ENCODE measurements at regions not wholly inside any gene's neighbourhood (a gene's known extent, or its start where the extent isn't known, plus 50 kb on each side); places are given as distances from the start of the nearest gene placed in this dataset.
A peak's percentile ranks its signal among the peaks of the same experiment; 100 is the strongest.

DNA sequence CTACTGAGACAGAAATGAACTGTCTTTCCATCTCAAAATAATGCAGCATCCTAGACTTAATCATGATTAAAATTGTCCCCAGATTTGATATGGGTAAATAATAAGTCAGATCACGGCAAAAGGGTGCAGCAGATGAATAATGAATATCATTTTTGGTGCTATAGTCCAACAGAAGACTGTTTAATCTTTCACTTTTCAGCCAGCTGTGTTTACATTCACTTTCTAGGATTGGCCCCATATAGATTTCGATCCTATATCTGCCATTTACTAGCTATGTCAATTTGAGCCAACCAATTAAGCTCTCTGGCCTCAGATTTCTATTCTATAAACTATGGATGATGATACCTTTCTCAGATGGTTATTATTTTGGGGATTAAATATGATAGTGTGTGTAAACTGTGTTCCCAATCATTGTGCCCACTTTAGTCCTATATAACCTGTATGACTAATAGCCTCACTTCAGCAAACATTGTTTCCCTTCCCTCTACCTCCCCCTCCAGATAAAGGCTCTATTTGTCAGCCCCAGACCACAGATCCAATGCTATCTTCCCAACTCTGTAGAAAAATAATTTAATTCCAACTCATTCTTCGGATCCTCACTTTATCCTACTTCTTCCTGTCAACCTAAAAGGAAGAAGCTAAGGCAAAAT lies 53.6 kb upstream of the NT5E start:
- no peak for DNase-seq (ENCODE audit: low read depth in 2 of 3, low spot score in 1 of 3)

DNA sequence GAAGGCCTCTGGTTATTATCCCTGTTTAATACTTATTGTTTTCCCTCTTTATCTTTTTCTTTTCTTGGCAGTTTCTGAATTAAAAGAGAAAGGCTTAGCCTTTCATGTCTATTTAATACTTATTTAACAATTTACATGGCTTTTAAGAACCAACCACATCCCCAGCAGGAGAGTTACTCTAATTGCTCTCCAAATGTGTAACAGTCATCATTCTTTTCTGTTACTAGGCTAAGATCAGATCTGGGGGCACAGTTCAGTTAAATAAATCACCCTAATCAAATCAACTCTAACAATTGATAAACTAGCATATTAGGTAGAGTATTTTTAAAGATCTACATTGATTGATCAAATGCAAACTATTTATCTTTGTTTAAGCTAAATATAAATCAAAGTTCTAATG lies 54.1 kb upstream of the NT5E start:
- no peak for DNase-seq (ENCODE audit: low read depth in 2 of 3, low spot score in 1 of 3)

DNA sequence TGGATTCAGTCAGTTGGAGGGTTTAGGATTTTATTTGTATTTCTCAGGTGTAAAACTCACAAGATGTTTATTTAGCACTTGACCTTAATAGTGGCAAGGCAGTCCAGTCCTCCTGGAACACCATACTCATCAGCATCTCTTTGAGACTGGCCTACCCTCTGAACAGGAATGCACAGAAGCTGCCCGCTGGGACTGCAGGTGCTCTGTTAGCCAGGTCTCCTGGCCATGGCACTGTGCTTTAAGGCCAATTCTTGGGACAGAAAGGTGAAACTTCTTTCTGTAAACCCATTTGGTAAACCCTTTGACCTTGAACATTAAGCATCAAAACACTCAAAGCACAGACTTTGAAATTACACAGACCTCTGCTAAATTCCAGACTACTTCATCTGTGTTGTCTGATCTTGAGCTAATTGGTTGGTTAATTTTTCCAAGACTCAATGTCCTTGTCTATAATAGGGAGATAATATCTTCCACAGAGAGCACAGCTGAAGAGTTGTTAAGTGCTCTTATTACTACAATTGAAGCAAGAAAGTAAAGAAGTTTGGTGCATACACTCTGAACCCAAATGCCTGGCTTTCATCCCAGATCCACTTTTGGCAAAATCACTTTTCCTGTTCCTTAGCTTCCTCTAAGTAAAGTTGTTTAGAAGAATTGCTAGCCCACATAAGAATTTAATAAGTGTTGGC lies 54.9 kb upstream of the NT5E start:
- DNase-seq (ENCODE audit: low read depth in 2 of 3, low spot score in 1 of 3), result no peak

DNA sequence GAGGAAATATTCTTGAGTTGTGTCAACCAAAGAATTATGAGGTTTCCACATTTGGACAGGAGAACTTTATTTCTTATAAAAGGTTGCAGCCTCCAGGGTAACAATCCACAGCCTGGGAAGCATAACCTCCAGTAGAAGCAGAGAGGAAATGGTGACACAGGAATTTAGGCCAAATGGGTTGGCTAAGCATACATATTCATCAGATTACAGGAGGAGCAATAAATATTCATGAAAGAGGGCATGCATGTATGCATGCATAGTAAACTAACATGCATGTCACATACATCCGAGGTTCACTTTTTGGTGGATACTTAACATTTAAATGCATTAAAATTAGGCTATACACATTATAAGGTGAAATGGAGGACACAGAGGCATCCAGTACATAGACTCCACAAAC lies 55.7 kb upstream of the NT5E start:
- no peak for DNase-seq (ENCODE audit: low read depth in 2 of 3, low spot score in 1 of 3)

DNA sequence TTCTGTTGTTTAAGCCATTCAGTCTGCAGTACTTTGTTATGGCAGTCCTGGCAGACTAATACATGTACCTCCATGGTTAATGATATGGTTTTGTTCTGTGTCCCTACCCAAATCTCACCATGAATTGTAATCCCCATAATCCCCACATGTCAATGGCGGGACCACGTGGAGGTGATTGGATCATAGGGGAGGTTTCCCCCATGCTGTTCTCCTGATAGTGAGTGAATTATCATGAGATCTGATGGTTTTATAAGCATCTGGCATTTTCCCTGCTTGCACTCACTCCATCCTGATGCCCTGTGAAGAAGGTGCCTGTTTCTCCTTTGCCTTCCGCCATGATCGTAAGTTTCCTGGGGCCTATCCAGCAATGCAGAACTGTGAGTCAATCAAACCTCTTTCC lies 57.5 kb upstream of the NT5E start:
- DNase-seq (ENCODE audit: low read depth in 2 of 3, low spot score in 1 of 3), result no peak

DNA sequence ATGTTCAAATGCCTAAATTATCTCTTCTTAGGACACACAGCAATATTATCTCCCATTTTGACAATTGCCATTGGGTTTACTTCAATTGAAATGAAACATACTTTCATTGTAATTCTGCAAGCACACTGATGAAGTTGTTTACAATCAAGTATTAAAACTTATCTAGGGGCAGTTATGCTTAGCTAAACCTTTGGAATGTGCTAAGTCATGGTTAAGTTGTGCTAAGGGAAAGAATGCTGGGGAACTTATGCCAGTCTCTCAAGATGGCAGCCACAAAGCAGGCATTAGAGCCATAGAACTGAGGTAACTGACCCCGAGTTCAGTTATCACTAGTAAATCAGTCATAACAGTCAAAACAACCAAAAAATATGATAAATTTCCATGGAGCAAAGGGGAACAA lies 59.1 kb upstream of the NT5E start:
- no peak for DNase-seq (ENCODE audit: low read depth in 2 of 3, low spot score in 1 of 3)

DNA sequence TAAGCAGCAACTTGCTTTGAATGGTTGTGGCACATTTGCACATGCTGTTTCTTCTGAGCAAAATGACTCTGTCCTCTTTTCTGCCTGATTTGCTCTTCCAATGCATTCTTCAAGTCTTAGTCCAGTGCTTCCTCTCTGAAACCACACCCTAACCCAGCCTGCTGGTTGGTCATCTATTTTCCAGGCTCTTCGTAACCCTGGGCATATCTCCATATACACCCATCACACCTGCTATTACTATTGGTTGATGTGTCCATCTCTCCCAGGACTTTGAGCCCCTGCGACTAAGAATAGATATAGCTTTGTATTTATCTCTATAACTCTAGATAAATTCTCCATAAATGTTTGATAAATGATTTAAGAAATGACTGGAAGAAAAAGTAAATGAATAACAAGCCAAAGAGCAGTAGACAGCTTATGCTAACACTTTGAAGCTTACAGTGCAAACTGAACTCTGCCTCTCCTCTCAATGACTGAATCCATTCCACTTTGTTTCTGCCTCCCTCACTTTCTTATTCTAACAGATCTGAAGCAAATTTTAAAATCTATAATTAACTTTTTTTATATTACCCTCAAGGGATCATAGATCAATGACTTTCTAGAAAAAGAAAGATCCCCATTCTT lies 59.7 kb upstream of the NT5E start:
- DNase-seq (ENCODE audit: low read depth in 2 of 3, low spot score in 1 of 3), result no peak

DNA sequence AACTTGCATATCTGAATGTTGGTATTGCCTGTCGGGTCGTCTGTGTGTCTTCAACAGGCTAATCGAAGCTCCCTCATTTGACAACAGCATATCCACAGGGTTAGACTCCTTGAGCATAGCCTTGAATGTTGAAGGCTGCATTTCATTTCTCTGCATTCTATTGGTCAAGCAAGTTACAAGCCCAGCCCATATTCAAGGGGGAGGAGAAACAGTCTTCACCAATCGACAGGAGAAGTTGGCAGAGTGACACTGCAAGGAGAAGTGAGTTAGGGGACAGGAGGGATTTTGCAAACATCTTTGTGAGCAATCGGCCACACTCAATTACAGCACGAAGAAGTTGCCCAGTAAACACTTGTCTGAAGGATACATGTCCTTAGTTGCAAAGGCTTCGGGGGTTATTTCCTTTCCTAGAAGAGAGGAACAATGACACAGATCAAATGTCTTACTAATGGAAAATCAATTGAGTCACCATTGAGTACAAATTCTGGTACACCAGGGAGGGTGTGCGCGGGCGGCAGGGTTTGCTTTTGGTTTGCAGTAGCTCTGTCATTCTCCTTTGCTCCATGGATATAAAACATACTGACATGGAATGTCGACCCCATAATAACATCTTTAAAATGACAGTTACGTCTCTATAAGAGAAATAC lies 60.6 kb upstream of the NT5E start:
- DNase-seq (ENCODE audit: low read depth in 2 of 3, low spot score in 1 of 3), result peak in 1 of 3 donors; percentile 3

DNA sequence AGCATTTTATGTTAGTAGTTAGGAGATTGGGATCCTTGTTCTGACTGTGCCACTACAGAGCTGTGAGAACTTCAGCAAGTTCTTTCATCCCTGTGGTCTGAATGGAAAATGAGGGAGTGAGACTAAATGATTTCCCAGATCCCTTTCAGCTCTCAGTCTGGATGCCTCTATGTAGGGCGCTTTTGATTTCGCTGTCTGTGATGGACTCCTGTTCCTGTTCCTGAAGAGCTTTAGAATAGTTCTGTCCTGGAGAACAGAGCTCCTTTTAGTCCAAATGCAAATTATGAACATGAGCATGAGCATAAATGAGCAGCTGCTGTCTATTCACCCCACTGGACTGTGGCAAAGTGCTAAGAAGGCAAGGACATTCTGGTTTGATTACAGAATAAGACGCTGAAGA lies 61.4 kb upstream of the NT5E start:
- no peak for DNase-seq (ENCODE audit: low read depth in 2 of 3, low spot score in 1 of 3)

DNA sequence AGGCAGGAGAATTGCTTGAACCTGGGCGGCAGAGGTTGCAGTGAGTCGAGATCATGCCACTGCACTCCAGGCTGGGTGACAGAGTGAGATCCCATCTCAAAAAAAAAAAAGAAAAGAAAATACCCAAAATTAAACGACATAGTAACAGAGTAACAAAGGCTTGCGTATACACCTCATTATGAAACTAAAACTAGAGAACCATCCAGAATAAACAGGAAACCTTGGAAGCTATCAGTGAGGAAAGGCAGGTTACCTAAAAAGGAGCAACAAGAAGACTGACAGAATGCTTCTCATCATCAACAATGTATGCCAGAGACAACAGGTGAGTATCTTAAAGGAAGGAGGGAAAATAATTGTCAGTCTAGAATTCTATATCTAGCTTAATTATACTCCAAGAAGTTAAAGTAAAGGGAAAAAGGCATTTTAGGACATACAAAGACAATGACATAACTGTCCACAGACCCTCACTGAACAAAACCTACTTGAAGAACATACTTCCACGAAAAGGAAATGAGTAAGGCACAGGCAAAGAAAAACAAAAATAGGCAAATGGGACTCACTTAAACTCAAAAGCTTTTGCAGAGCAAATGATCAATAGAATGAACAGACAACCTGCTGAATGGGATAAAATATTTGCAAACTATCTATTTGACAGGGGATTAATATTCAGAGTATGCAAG lies 64.1 kb upstream of the NT5E start:
- DNase-seq (ENCODE audit: low read depth in 2 of 3, low spot score in 1 of 3), result no peak

DNA sequence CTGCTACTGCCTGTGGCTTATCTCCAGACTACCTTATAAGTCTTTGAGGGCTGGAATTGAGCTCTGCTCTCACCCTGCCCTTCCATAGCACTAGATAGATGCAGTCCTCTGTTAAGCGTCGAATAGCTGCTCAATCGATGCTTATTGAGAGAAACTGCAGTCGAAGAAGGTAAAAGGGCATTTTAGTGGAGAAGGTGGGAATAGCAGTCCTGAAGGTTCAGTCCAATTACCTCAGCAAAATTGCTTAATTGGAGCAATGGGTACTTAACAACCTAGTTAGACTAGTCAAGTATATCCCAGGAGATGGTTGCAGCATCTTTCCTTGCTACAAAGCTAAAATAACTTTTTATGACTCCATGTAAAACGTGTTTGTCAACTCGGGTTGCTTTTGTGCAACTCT lies 66.8 kb upstream of the NT5E start:
- DNase-seq (ENCODE audit: low read depth in 2 of 3, low spot score in 1 of 3), result no peak

DNA sequence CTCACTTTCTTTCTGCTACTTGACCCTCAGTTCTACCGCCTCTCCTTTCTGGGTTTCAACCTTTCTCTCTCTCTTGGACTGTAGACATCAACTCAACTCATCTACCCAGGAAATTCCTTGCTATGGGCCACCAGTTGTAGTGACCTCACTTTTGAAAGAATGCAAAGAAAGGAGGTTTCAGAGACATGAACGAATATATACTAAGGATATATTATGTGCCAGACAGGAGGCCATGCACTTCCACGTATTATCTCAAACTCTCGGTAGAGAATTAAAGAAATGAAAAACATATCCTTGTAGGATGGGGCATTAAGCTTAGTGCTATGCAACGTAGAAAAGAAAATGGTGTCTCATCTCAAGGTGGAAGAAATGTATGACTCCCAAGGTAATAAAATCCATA lies 67.3 kb upstream of the NT5E start:
- DNase-seq (ENCODE audit: low read depth in 2 of 3, low spot score in 1 of 3), result no peak

DNA sequence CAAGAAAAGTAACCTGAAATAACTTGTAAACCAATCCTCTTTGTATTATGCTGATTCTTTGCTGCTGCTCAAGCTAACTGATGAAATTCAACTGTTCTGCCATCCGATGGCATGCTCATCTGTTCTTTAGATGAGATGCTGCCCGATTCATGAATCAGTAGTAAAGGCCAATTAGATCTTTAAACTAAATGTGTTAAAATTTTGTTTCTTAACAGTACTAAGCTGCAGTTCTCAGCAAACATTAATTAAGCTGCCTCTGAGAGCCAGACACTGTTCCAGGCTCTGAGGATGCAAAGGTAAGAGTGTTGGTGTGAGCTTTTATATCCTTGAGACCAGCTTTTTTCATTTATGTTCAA lies 77.0 kb upstream of the NT5E start:
- no peak for DNase-seq (ENCODE audit: low read depth in 2 of 3, low spot score in 1 of 3)

DNA sequence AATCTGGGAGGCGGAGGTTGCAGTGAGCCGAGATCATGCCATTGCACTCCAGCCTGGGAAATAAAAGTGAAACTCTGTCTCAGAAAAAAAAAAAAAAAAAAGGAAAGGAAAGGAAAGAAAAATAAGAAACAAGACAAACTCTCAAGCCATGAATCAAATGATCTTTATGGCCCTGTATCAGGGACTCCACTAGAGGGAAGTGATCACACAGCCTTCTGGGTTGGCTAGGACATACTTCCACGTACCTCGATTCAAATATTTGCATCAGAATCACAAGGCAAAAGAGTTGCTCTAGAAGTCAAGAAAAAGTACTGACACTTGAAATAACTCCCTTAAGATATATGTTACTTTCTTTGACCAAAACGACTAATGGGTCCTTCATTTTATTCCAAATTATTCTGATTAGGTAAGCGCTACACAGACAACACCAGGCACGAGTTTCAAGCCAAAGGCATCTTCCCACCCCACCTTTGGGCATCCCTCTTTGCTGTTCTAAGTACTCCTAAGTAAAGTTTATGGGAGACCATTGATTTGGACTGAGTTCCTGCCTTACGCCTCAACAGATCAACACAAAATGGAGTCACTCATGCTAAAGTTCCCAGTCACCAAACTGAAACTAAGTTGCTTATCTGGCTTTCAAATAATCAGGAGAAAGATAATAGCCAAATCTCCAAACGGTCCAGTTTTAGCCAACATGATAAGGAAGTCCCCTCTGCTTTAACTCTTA lies 77.5 kb upstream of the NT5E start:
- no peak for DNase-seq (ENCODE audit: low read depth in 2 of 3, low spot score in 1 of 3)

DNA sequence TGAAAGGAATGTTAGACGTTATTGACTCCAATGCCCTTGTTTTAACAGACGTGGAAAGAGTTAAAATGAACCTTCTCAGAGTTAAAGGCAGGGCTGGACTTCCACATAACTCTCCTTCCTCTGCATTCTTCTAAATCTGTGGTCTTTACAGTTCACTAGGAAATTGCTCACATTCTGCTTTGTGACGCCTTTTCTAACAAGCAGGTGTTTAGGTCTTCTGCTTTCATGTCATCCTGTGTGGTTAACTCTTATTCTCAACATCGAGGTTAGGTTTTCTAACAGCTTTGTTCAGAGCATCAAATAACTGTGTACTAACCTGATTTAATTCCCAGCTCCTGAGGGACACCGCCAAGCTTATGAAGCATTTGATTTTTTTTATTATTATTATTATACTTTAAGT lies 81.3 kb upstream of the NT5E start:
- no peak for DNase-seq (ENCODE audit: low read depth in 2 of 3, low spot score in 1 of 3)

DNA sequence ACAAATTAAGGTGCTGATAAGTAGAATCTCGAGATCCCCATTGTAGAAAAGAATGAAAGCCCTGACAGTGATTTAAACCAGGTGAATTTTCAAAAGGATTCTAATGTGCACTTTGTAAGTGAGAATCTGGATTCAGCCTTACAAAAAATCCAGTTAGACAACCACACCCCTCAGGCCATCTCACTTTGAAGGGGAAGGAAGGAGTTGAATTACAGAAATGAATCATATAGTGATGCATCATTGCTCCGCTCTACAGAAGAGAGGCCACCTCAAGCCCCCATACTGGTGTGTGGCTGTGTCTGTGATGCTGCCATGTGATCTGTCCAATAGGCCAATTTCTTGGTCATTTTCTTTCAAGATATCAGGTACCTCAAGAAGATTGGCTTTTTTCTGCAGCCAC lies 85.5 kb upstream of the NT5E start:
- no peak for DNase-seq (ENCODE audit: low read depth in 2 of 3, low spot score in 1 of 3)

DNA sequence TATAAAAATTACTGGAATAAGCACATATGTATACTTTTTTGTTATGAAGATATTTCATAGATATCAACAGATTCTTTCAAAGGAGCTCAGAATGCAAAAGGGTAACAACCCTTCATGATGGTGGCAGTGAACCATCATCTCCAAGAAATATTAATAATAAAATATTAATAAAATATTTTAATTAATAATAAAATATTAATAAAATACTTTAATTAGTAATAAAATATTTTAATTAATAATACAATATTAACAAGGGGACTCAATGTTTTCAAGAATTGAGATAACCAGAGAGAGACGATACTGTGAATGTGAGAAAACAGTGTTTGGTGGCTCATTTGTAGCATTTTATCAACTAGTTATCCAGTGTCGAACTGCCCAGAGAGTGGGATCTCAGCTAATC lies 86.0 kb upstream of the NT5E start:
- DNase-seq (ENCODE audit: low read depth in 2 of 3, low spot score in 1 of 3), result no peak

DNA sequence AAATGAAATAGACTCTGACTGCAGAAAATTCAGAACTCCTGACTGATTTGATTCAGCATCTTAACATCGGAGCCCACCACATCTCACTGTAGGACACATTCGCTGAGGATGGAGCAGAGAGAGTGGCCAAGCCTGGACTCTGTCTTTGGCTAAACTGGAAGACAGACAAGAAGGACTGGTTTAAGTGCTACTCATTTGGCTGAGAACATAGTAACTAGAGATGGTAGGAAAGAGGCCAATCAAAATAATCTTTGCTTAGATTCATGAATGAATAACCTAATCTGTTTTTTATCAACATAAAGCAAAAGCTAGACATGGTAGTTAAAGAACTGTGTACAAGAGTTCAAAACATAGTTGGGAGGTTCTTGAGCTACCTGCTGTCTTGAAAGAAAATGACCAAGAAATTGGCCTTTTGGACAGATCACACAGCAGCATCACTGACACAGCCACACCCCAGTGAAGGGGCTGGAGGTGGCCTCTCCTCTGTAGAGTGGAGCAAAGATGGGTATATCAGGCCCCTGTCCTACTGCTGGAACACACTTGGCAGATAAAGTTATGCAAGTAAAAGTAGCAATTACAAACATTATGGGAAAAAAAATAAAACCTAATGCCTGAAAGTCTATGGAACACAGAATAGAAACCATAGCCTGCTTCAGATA lies 87.1 kb upstream of the NT5E start:
- no peak for DNase-seq (ENCODE audit: low read depth in 2 of 3, low spot score in 1 of 3)

DNA sequence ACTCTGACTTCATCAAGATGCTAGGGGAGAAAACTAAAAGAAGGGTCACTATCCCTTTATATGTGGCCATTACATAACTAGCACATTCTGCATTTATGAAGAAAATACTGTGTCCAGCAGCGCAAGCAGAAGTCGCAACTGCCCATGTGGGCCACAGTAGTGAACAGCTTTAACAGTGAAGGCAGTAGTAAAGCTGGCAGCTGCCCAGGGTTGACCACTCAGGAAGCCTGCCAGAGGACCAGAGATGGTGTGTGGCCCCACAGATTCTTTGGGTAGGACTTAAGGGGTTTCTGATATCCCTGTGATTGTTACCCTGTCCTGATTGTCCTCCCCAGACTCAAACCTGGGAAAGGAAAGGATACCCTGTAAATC lies 88.3 kb upstream of the NT5E start:
- no peak for DNase-seq (ENCODE audit: low read depth in 2 of 3, low spot score in 1 of 3)

DNA sequence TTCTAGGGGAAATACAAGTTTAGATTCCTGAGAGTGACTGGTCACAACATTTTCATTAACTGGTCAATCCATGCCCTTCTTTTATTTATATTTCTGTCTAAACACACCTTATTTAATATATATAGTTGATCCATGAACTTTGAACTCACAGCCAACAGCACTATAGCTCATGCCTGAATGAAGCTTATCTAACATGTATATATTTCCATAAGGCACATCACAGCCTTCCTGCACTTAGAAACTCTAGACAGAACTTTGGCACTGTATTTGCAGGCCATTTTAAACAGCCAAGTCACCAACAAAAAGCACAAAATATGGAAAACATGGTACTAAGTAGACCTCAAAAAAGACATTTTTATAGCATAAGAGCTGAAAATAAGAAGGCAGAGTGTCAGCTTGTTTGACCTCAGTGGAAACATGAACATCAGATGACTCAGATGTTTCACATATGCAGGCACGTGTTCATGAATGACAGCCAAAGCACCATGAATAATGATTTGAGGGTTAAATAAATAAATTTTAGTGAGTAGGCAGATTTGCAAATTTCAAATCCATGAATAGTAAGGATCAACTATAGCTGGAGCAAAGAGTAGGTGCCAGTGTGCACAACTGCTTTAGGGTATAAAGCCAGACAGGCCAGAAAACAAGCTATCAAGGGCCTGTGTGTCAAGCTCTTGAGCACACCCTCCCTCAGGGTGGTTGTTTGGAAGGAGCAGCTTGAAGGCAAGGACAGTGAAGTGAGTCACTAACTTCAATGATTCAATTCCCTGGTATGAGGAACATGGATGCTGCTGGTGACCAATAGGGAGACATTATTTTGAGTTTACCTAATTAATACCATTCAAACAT lies 88.9 kb upstream of the NT5E start:
- no peak for DNase-seq (ENCODE audit: low read depth in 2 of 3, low spot score in 1 of 3)
